SK-N-SH (cell line): ENCODE measurements at regions not wholly inside any gene's neighbourhood (a gene's known extent, or its start where the extent isn't known, plus 50 kb on each side); places are given as distances from the start of the nearest gene placed in this dataset.

ENCODE experiments used
- CTCF ChIP-seq: fragments of 200-600 bp; sonication (generic); IDR thresholded peaks from 2 replicates; pipeline ENCODE4 v1.6.1; 2017; ENCODE audit warnings: antibody characterized with exemption, mild to moderate bottlenecking, moderate library complexity
- GATA2 ChIP-seq: sonication (generic); formaldehyde crosslinking; IDR thresholded peaks from 2 replicates; pipeline ENCODE4 v1.5.0; 2020; ENCODE audit warnings: mild to moderate bottlenecking, missing genetic modification reagents
- NRF1 ChIP-seq: IDR thresholded peaks from 2 replicates; pipeline ENCODE4 v1.6.1; 2012; ENCODE audit warnings: low read depth, mild to moderate bottlenecking, low read length
- POLR2AphosphoS5 ChIP-seq: IDR thresholded peaks from 2 replicates; pipeline ENCODE4 v1.6.1; 2012; ENCODE audit warnings: low read depth, low read length
- RAD21 ChIP-seq: IDR thresholded peaks from 2 replicates; pipeline ENCODE4 v1.6.1; 2012; ENCODE audit warnings: mild to moderate bottlenecking, low read length
- SMC3 ChIP-seq: IDR thresholded peaks from 2 replicates; pipeline ENCODE4 v1.6.1; 2012; ENCODE audit warnings: low read depth, low read length, improper control_type of control experiment
- TAF1 ChIP-seq: IDR thresholded peaks from 2 replicates; pipeline ENCODE4 v1.6.1; 2012; ENCODE audit warnings: low read depth, mild to moderate bottlenecking, low read length, moderate library complexity, borderline replicate concordance
- TCF12 ChIP-seq: IDR thresholded peaks from 2 replicates; pipeline ENCODE4 v1.4.0; 2012
- USF2 ChIP-seq: fragments of 150-350 bp; IDR thresholded peaks from 2 replicates; pipeline ENCODE4 v1.6.1; 2017; ENCODE audit warnings: antibody characterized with exemption, low read length, low read depth, borderline replicate concordance

- TF ChIP-seq TCF12: no peak
- TF ChIP-seq CTCF: no peak
- TF ChIP-seq POLR2AphosphoS5: no peak
- no peak for TF ChIP-seq USF2
- no peak for TF ChIP-seq RAD21
- no peak for TF ChIP-seq GATA2 (CRISPR knock-in tag)
- no peak for TF ChIP-seq NRF1
- TF ChIP-seq TAF1: no peak
- TF ChIP-seq SMC3: no peak
Observed at GRCh38 chr12:87092421-87092820, 836.2 kb upstream of the MGAT4C start.
